HG02870 (cell line): ENCODE measurements at regions not wholly inside any gene's neighbourhood (a gene's known extent, or its start where the extent isn't known, plus 50 kb on each side); places are given as distances from the start of the nearest gene placed in this dataset.

Experiments used
- ATAC-seq: cut with Tn5 transposase; IDR thresholded peaks from one replicate; pipeline ENCODE4 v1.9.1; 2021; ENCODE audit warnings: mild to moderate bottlenecking, moderate library complexity; ENCODE audit not compliant: unreplicated experiment

DNA sequence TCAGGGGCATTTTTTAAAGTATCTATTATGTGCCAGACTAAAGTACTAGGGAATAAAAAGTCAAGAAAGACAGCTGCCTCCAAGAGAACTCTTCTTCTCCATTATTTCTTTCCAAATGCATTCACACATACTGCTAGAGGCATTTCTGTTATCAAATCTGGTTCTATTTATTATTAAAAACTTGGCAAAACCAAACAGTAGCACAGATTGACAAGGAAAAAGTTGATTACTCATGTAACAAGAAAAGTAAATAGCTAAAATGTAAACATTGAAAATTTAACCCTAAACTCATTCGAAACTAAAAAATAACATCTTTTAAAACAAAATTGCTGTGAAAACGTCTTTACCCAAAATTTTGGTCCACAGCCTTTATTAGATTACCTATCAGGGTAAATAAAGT lies 132.9 kb upstream of the GUCY1A2 start:
- ATAC-seq = no peak

GRCh38 chr11:107140983-107141382 lies 122.7 kb upstream of the GUCY1A2 start:
- ATAC-seq = no peak

- no peak for ATAC-seq
Observed at GRCh38 chr11:107139396-107139795, 121.1 kb upstream of the GUCY1A2 start.

DNA sequence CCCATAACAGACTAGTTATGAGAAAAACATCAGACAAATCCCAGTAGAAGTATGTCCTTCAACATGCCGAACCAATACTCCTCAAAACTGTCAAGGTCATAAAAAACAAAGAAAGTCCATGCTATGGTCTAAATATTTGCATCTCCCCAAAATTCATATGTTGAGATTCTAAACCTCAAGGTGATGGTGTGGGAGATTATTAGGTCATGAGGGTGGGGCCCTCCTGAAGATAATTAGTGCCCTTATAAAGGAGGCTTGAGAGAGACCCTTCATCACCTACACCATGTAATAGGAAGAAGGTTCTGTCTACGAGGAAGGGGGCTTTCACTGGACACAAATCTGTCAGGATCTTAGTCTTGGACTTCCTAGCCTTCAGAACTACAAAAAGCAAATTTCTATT lies 118.6 kb upstream of the GUCY1A2 start:
- no peak for ATAC-seq

DNA sequence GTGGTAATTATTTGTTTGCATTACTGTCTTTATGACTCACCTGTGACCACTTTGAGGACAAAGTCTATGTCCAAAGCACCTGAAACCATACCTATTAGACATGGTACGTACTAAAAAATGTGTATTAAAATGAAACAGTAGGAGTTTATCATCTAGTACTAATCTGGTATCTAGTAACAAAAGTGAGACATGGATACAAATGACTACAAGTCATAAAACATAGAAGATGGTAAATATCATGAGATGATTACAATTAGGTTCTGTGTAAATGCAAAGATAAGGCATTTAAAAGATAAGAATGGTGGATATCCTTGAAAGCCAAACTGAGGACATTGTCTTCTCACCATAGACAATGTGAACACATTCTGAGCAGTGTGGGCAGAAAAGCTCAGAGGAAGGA lies 113.5 kb upstream of the GUCY1A2 start:
- ATAC-seq = no peak

GRCh38 chr11:107123022-107123421 lies 104.7 kb upstream of the GUCY1A2 start:
- no peak for ATAC-seq

- ATAC-seq = no peak
Observed at GRCh38 chr11:107118025-107118720, 99.9 kb upstream of the GUCY1A2 start.

DNA sequence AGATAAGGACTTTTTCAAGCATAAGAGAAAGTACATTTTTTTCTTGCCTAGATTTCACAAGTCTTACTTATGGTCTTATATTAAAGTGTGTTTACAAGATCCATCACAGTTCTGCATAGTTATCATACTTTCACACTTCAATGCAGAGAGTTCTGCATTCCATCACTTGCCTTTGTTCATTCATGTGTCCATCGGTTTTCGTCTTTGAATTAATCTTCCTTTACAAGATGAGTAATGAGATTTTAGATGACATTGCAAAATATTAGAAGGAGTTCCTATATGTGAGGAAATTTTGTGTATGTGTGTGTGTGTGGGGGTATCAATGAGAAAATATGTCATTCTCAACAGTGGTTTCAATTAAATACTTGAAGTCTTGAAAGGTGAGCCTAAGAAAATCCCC lies 98.1 kb upstream of the GUCY1A2 start:
- ATAC-seq = no peak

DNA sequence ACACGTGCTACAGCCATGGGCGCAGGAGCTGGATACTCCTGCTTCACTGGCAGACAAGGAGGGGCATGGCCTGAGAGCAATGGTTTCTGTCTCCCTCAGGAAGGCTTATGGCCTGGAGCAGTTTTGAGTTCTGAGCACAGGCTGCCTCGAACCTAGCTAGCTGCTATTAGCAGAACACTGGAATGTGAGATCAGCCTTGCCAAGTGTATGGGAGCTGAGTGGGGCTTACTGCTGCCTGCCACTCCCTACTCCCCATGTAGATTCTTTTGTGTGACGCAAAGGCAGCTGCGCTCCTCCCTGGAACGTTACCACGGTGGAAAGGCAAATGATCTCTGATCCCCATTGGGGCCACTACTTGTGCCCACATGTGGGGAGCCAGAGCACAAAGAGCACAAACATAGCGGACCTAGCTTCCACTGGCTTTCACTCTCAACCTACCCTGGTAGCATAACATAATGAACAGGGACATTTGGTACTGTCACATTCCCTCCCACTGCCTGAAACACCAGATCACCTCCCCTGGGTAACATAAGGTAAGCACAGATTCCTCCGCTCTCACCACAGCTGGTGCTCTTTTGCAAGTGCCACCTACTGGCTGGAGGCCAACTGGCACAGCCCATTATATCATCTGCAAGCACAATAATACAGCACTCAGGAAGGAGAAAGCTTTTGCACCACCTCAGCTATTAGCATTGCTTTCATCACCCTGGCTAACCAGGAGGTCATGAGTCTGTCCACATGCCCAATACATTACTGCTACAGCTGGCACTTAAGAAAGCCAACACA lies 84.6 kb upstream of the GUCY1A2 start:
- no peak for ATAC-seq

GRCh38 chr11:107092667-107093066 lies 74.4 kb upstream of the GUCY1A2 start:
- ATAC-seq = no peak

DNA sequence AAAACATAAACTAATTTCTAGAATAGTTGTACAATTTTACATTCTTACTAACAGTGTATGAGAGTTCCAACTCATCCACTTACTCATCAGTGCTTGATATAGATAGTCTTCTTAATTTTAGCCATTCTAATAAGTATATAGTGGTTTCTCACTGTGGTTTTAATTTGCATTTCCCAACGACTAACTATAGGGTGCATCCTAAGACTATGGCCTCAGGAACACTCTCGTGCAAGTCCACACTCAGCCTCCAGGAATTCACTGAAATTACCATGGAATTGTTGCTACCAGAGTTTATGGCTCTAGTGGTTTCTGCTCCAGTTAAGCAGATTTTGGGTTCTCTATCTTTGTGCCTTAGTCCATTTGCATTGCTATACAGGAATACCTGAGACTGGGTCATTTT lies 60.1 kb upstream of the GUCY1A2 start:
- no peak for ATAC-seq

GRCh38 chr11:107076832-107077231 lies 58.6 kb upstream of the GUCY1A2 start:
- no peak for ATAC-seq

- no peak for ATAC-seq
Observed at GRCh38 chr11:107071129-107071528, 52.9 kb upstream of the GUCY1A2 start.
